ENCODE measurements at regions not wholly inside any gene's neighbourhood (a gene's known extent, or its start where the extent isn't known, plus 50 kb on each side); places are given as distances from the start of the nearest gene placed in this dataset.

DNA sequence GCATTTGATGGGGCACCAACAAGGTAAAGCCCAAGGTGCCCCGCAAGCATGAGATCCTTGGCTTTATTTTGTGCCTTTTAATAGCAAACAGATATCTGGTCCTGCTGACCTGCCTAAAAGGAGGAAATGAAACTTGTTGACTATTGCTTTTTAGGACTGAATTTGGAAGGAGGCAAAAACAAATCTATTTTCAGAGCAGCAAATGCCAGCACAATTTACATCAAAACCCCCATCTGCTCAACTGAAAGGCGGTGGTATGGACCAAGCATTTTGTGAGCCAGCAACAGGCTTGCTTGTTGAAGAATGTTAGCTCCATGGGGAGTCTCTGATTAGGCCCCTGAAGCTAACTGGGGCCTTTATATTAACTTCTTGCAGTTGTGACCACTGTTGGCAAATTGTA is 192.6 kb upstream of the E2F8 start (continued):
- TF ChIP-seq, protein P1, sequence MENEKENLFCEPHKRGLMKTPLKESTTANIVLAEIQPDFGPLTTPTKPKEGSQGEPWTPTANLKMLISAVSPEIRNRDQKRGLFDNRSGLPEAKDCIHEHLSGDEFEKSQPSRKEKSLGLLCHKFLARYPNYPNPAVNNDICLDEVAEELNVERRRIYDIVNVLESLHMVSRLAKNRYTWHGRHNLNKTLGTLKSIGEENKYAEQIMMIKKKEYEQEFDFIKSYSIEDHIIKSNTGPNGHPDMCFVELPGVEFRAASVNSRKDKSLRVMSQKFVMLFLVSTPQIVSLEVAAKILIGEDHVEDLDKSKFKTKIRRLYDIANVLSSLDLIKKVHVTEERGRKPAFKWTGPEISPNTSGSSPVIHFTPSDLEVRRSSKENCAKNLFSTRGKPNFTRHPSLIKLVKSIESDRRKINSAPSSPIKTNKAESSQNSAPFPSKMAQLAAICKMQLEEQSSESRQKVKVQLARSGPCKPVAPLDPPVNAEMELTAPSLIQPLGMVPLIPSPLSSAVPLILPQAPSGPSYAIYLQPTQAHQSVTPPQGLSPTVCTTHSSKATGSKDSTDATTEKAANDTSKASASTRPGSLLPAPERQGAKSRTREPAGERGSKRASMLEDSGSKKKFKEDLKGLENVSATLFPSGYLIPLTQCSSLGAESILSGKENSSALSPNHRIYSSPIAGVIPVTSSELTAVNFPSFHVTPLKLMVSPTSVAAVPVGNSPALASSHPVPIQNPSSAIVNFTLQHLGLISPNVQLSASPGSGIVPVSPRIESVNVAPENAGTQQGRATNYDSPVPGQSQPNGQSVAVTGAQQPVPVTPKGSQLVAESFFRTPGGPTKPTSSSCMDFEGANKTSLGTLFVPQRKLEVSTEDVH (IDR thresholded peaks at IDR 0.05; ENCODE audit: low read depth, partially characterized antibody): no peak
- TF ChIP-seq MEF2A (IDR thresholded peaks at IDR 0.05; ENCODE audit: insufficient read depth, low read depth, low read length) (peak; percentile 88), TARDBP (IDR thresholded peaks at IDR 0.05; ENCODE audit: borderline replicate concordance) (no peak), ZNF384 (IDR thresholded peaks at IDR 0.05; ENCODE audit: borderline replicate concordance, low read depth, low read length) (no peak), ETV6 (conservative IDR thresholded peaks at IDR 0.05 in 1 of 2, IDR thresholded peaks at IDR 0.05 in 1 of 2; ENCODE audit: borderline replicate concordance in 1 of 2, low read depth in 1 of 2) (0 out of 4 replicates have a peak, but pooled peaks of 1 of the 2 experiments have one; percentile 15), CHD4 (IDR thresholded peaks at IDR 0.05) (no peak), ZNF274 (IDR thresholded peaks at IDR 0.05; ENCODE audit: insufficient read depth, insufficient read length) (no peak), KLF5 (IDR thresholded peaks at IDR 0.05; ENCODE audit: partially characterized antibody) (no peak), MXI1 (IDR thresholded peaks at IDR 0.05; ENCODE audit: low read depth, low read length) (no peak), MTA2 (IDR thresholded peaks at IDR 0.05; ENCODE audit: low read depth) (peak; percentile 65; the same call in 1 of the 2 replicates), YY1 (IDR thresholded peaks at IDR 0.05; ENCODE audit: low read depth, low read length) (no peak), NR2F1 (conservative IDR thresholded peaks at IDR 0.05) (0 out of 2 replicates have a peak, but pooled peaks have one; percentile 21), SIX5 (IDR thresholded peaks at IDR 0.05; ENCODE audit: low read depth, low read length, severe bottlenecking) (no peak)
- TF ChIP-seq, protein P2, sequence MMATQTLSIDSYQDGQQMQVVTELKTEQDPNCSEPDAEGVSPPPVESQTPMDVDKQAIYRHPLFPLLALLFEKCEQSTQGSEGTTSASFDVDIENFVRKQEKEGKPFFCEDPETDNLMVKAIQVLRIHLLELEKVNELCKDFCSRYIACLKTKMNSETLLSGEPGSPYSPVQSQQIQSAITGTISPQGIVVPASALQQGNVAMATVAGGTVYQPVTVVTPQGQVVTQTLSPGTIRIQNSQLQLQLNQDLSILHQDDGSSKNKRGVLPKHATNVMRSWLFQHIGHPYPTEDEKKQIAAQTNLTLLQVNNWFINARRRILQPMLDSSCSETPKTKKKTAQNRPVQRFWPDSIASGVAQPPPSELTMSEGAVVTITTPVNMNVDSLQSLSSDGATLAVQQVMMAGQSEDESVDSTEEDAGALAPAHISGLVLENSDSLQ (IDR thresholded peaks at IDR 0.05): no peak
- TF ChIP-seq, protein P3, sequence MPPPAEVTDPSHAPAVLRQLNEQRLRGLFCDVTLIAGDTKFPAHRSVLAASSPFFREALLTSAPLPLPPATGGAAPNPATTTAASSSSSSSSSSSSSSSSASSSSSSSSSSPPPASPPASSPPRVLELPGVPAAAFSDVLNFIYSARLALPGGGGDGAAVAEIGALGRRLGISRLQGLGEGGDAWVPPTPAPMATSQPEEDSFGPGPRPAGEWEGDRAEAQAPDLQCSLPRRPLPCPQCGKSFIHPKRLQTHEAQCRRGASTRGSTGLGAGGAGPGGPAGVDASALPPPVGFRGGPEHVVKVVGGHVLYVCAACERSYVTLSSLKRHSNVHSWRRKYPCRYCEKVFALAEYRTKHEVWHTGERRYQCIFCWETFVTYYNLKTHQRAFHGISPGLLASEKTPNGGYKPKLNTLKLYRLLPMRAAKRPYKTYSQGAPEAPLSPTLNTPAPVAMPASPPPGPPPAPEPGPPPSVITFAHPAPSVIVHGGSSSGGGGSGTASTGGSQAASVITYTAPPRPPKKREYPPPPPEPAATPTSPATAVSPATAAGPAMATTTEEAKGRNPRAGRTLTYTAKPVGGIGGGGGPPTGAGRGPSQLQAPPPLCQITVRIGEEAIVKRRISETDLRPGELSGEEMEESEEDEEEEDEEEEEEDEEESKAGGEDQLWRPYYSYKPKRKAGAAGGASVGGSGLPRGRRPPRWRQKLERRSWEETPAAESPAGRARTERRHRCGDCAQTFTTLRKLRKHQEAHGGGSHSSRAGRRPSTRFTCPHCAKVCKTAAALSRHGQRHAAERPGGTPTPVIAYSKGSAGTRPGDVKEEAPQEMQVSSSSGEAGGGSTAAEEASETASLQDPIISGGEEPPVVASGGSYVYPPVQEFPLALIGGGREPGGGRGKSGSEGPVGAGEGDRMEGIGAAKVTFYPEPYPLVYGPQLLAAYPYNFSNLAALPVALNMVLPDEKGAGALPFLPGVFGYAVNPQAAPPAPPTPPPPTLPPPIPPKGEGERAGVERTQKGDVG (CRISPR knock-in tag; IDR thresholded peaks at IDR 0.05): no peak
- TF ChIP-seq, protein P4, sequence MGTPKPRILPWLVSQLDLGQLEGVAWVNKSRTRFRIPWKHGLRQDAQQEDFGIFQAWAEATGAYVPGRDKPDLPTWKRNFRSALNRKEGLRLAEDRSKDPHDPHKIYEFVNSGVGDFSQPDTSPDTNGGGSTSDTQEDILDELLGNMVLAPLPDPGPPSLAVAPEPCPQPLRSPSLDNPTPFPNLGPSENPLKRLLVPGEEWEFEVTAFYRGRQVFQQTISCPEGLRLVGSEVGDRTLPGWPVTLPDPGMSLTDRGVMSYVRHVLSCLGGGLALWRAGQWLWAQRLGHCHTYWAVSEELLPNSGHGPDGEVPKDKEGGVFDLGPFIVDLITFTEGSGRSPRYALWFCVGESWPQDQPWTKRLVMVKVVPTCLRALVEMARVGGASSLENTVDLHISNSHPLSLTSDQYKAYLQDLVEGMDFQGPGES (IDR thresholded peaks at IDR 0.05): no peak

Data from GM12878 (cell line).